ENCODE measurements at regions not wholly inside any gene's neighbourhood (a gene's known extent, or its start where the extent isn't known, plus 50 kb on each side); places are given as distances from the start of the nearest gene placed in this dataset.

GRCh38 chr3:174460831-174461230 is 398.3 kb upstream of the NAALADL2 start:
- H3K27me3 ChIP-seq (ENCODE audit: low read length): no peaks in the 10 kb centered on the region
- DNase-seq (no peak), ATAC-seq (no peak)
- no peaks in the 10 kb centered on the region for H4K20me1 ChIP-seq (ENCODE audit: low read length)
- H3F3A ChIP-seq (ENCODE audit: low read length, unreplicated experiment): no peaks in the 10 kb centered on the region
- no peak overlapping the region for H3K4me3 ChIP-seq (ENCODE audit: low read length)
- no peaks in the 10 kb centered on the region for H3K9me2 ChIP-seq (replicated peaks; ENCODE audit: low read length)
- no peak overlapping the region for H3K4me2 ChIP-seq (ENCODE audit: low read length)
- TF ChIP-seq CTCF (conservative IDR thresholded peaks at IDR 0.05; ENCODE audit: low read depth, low read length) (no peak), EZH2phosphoT487 (IDR thresholded peaks at IDR 0.05; ENCODE audit: borderline replicate concordance, low read length) (no peak), EZH2 (IDR thresholded peaks at IDR 0.05; ENCODE audit: low read length, unreplicated experiment) (no peak)
- POLR2A ChIA-PET (ENCODE audit: unreplicated experiment): no interaction called here
- H3K4me1 ChIP-seq (ENCODE audit: insufficient read depth, low read length): no peaks in the 10 kb centered on the region
- CTCF ChIA-PET: interaction anchor here (0.7 kb wide), 1 partner anchor 96 kb away, joined by 3 read pairs; no protein-coding TSS in a partner anchor
- BruUV-seq (replicated peaks): no TSS peak
- no peak overlapping the region for H2AFZ ChIP-seq (ENCODE audit: low read length)
- no peaks in the 10 kb centered on the region for H3K36me3 ChIP-seq (ENCODE audit: low read depth, low read length)
- no peaks in the 10 kb centered on the region for H3K9me3 ChIP-seq (ENCODE audit: low read length)
- intact Hi-C loops (cut with micrococcal nuclease): no loop called here
- no peaks in the 10 kb centered on the region for H3K79me2 ChIP-seq (ENCODE audit: low read length)
- no peak overlapping the region for H3K9ac ChIP-seq (ENCODE audit: low read length)
- no peak overlapping the region for H3K27ac ChIP-seq (ENCODE audit: low read length)

- ATAC-seq (no peak), DNase-seq (no peak)
- Histone ChIP-seq H3F3A (ENCODE audit: low read length, unreplicated experiment) (no peaks in the 10 kb centered on the region), H4K20me1 (ENCODE audit: low read length) (no peaks in the 10 kb centered on the region), H3K9me3 (ENCODE audit: low read length) (no peaks in the 10 kb centered on the region), H2AFZ (ENCODE audit: low read length) (no peak overlapping the region), H3K36me3 (ENCODE audit: low read depth, low read length) (no peaks in the 10 kb centered on the region), H3K9me2 (replicated peaks; ENCODE audit: low read length) (no peaks in the 10 kb centered on the region), H3K4me1 (ENCODE audit: insufficient read depth, low read length) (no peaks in the 10 kb centered on the region), H3K4me2 (ENCODE audit: low read length) (no peak overlapping the region), H3K27ac (ENCODE audit: low read length) (no peak overlapping the region), H3K4me3 (ENCODE audit: low read length) (no peak overlapping the region), H3K9ac (ENCODE audit: low read length) (no peak overlapping the region), H3K79me2 (ENCODE audit: low read length) (no peaks in the 10 kb centered on the region), H3K27me3 (ENCODE audit: low read length) (no peaks in the 10 kb centered on the region)
- no TSS peak for BruUV-seq (replicated peaks)
- no peak for TF ChIP-seq EZH2 (IDR thresholded peaks at IDR 0.05; ENCODE audit: low read length, unreplicated experiment)
- TF ChIP-seq CTCF (conservative IDR thresholded peaks at IDR 0.05; ENCODE audit: low read depth, low read length): no peak
- no peak for TF ChIP-seq EZH2phosphoT487 (IDR thresholded peaks at IDR 0.05; ENCODE audit: borderline replicate concordance, low read length)
- ChIA-PET CTCF (no interaction called here), POLR2A (ENCODE audit: unreplicated experiment) (no interaction called here)
- intact Hi-C loops (cut with micrococcal nuclease): no loop called here
Observed at GRCh38 chr3:174462916-174463315, 396.2 kb upstream of the NAALADL2 start.

- CTCF ChIA-PET: no interaction called here
- intact Hi-C loops (cut with micrococcal nuclease): no loop called here
- no peaks in the 10 kb centered on the region for H3K9me3 ChIP-seq (ENCODE audit: low read length)
Observed at GRCh38 chr3:174465177-174465576, 394.0 kb upstream of the NAALADL2 start.

More at GRCh38 chr3:174465177-174465576, 394.0 kb upstream of the NAALADL2 start:
- Histone ChIP-seq H3K4me3 (ENCODE audit: low read length) (no peak overlapping the region), H3K36me3 (ENCODE audit: low read depth, low read length) (no peaks in the 10 kb centered on the region), H3F3A (ENCODE audit: low read length, unreplicated experiment) (no peaks in the 10 kb centered on the region), H3K4me1 (ENCODE audit: insufficient read depth, low read length) (no peaks in the 10 kb centered on the region), H3K9me2 (replicated peaks; ENCODE audit: low read length) (no peaks in the 10 kb centered on the region), H3K79me2 (ENCODE audit: low read length) (no peaks in the 10 kb centered on the region), H4K20me1 (ENCODE audit: low read length) (no peaks in the 10 kb centered on the region), H3K27ac (ENCODE audit: low read length) (no peak overlapping the region), H2AFZ (ENCODE audit: low read length) (no peak overlapping the region), H3K4me2 (ENCODE audit: low read length) (no peak overlapping the region), H3K27me3 (ENCODE audit: low read length) (no peaks in the 10 kb centered on the region), H3K9ac (ENCODE audit: low read length) (no peak overlapping the region)
- TF ChIP-seq EZH2 (IDR thresholded peaks at IDR 0.05; ENCODE audit: low read length, unreplicated experiment): no peak
- no peak for TF ChIP-seq EZH2phosphoT487 (IDR thresholded peaks at IDR 0.05; ENCODE audit: borderline replicate concordance, low read length)
- TF ChIP-seq CTCF (conservative IDR thresholded peaks at IDR 0.05; ENCODE audit: low read depth, low read length): no peak
- POLR2A ChIA-PET (ENCODE audit: unreplicated experiment): no interaction called here
- DNase-seq (no peak), ATAC-seq (no peak)
- no TSS peak for BruUV-seq (replicated peaks)
